Upper lobe of left lung (tissue), 6 donors: ENCODE measurements at regions not wholly inside any gene's neighbourhood (a gene's known extent, or its start where the extent isn't known, plus 50 kb on each side); places are given as distances from the start of the nearest gene placed in this dataset.
A peak's percentile ranks its signal among the peaks of the same experiment; 100 is the strongest.
"Not testable (repeated sequence)": the region's sequence is repeated elsewhere in the genome, so short reads cannot be mapped to it uniquely, and the experiment has no call there.

ENCODE experiments used
- ATAC-seq, 2 donors: fragments of 200-7000 bp; cut with Tn5 transposase; one replicate each; pipeline ENCODE4 v1.9.1; 2022; ENCODE audit warnings: mild to moderate bottlenecking in 2 of 2, moderate library complexity in 2 of 2; ENCODE audit not compliant: low FRiP score in 2 of 2
- DNase-seq, 2 donors: peaks; one replicate each; pipeline ENCODE4 v3.0.0-alpha.2; 2019 to 2020
- H3K27ac ChIP-seq, 4 donors: fragments of 200-600 bp; sonication (generic); one replicate each; pipeline ENCODE4 v1.5.1; 2016 to 2019
- H3K27me3 ChIP-seq, 4 donors: fragments of 200-600 bp; sonication (generic); one replicate each; pipeline ENCODE4 v1.5.1; 2017 to 2019
- H3K36me3 ChIP-seq, 4 donors: fragments of 200-600 bp; sonication (generic); one replicate each; pipeline ENCODE4 v1.5.1; 2016 to 2019
- H3K4me1 ChIP-seq, 4 donors: fragments of 200-600 bp; sonication (generic); one replicate each; pipeline ENCODE4 v1.5.1; 2018 to 2019
- H3K4me3 ChIP-seq, 4 donors: fragments of 200-600 bp; sonication (generic); one replicate each; pipeline ENCODE4 v1.5.1; 2017 to 2019; ENCODE audit warnings: mild to moderate bottlenecking in 2 of 4, moderate library complexity in 1 of 4
- H3K9me3 ChIP-seq, 4 donors: fragments of 200-600 bp; sonication (generic); one replicate each; pipeline ENCODE4 v1.5.1; 2018 to 2019
- EP300 ChIP-seq, 4 donors: sonication (generic); formaldehyde crosslinking; IDR thresholded peaks; one replicate each; pipeline ENCODE4 v1.5.1; 2017; ENCODE audit warnings: antibody characterized with exemption in 4 of 4, control low read depth in 2 of 4
- POLR2A ChIP-seq, 4 donors: fragments of 450-650 bp; IDR thresholded peaks; one replicate each; pipeline ENCODE4 v1.5.1; 2016 to 2017; ENCODE audit warnings: antibody characterized with exemption in 4 of 4, mild to moderate bottlenecking in 2 of 4
- POLR2AphosphoS5 ChIP-seq, 2 donors: sonication (generic); formaldehyde crosslinking; IDR thresholded peaks; one replicate each; pipeline ENCODE4 v1.5.1; 2017; ENCODE audit warnings: antibody characterized with exemption in 2 of 2
- WGBS, 2 donors: methylation state at CpG; one replicate each; pipeline ENCODE4 v1.1.5; 2017 to 2018; 5-methylcytosine and 5-hydroxymethylcytosine counted together
- TF ChIP-seq, protein P1 (sequence below), 6 experiments: fragments of 450-650 bp in 4 of 6; fragments of 200-600 bp in 2 of 6; sonication (generic) in 2 of 6; IDR thresholded peaks; one replicate each; pipeline ENCODE4 v1.5.1; 2016 to 2019; ENCODE audit warnings: antibody characterized with exemption in 6 of 6
- donor health status: DM: no; HTN: no; CAD: no; lungs with moderate emphysema.
- donor health status: DM: no; HTN: yes; CAD: no; lungs with severe emphysema.

DNA sequence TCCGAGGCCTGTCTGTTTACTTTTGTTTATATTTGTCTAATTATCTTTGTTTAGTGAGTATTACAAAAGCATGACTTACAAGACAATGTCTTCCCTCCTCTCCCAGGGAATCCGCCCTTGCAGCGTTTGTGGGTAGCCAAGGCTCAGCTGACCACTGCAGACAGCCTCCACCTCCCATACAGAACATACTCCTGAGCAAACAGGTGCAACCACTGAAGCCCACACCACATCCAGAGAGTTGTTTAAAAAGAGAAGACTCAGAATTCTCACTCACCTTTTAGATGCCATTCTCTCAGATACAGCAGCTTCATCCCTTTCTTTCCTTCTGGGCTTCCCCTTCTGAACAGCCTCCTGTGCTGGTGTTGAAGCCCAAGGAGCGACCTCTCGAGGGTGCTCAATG is 103.5 kb upstream of the TMPRSS2 start:
- Histone ChIP-seq H3K9me3 (no peaks in the 10 kb centered on the region), H3K27ac (no peak overlapping the region), H3K36me3 (no peaks in the 10 kb centered on the region), H3K4me1 (peaks cover 14 to 15% (median 14%) of the 10 kb centered on the region in 4 donors), H3K4me3 (no peak overlapping the region), H3K27me3 (no peaks in the 10 kb centered on the region)
- ATAC-seq (no peak), DNase-seq (no peak)
- 50 to 63% methylated on average over 5 of the region's 5 CpGs for WGBS, 2 donors
- TF ChIP-seq, protein P1, sequence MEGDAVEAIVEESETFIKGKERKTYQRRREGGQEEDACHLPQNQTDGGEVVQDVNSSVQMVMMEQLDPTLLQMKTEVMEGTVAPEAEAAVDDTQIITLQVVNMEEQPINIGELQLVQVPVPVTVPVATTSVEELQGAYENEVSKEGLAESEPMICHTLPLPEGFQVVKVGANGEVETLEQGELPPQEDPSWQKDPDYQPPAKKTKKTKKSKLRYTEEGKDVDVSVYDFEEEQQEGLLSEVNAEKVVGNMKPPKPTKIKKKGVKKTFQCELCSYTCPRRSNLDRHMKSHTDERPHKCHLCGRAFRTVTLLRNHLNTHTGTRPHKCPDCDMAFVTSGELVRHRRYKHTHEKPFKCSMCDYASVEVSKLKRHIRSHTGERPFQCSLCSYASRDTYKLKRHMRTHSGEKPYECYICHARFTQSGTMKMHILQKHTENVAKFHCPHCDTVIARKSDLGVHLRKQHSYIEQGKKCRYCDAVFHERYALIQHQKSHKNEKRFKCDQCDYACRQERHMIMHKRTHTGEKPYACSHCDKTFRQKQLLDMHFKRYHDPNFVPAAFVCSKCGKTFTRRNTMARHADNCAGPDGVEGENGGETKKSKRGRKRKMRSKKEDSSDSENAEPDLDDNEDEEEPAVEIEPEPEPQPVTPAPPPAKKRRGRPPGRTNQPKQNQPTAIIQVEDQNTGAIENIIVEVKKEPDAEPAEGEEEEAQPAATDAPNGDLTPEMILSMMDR (IDR thresholded peaks at IDR 0.05), result no peak
- TF ChIP-seq EP300 (IDR thresholded peaks at IDR 0.05) (no peak), POLR2AphosphoS5 (IDR thresholded peaks at IDR 0.05) (no peak), POLR2A (IDR thresholded peaks at IDR 0.05) (no peak)

DNA sequence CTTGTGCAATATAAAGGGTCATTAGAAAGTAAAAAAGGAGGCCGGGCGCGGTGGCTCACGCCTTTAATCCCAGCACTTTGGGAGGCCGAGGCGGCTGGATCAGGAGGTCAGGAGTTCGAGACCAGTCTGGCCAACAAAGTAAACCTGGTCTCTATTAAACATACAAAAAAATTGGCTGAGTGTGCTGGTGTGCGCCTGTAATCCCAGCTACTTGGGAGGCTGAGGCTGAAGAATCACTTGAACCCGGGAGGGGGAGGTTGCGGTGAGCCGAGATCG is 102.8 kb upstream of the TMPRSS2 start:
- not testable (repeated sequence) for H3K9me3 ChIP-seq, DNase-seq, ATAC-seq, H3K36me3 ChIP-seq, H3K27me3 ChIP-seq, H3K4me3 ChIP-seq
- Histone ChIP-seq H3K4me1 (peaks cover 14 to 16% (median 14%) of the 10 kb centered on the region in 4 donors), H3K27ac (peak overlapping the region in 1 of 4 donors; percentile 35)
- 82% methylated on average over 12 of the region's 12 CpGs for WGBS, 2 donors

DNA sequence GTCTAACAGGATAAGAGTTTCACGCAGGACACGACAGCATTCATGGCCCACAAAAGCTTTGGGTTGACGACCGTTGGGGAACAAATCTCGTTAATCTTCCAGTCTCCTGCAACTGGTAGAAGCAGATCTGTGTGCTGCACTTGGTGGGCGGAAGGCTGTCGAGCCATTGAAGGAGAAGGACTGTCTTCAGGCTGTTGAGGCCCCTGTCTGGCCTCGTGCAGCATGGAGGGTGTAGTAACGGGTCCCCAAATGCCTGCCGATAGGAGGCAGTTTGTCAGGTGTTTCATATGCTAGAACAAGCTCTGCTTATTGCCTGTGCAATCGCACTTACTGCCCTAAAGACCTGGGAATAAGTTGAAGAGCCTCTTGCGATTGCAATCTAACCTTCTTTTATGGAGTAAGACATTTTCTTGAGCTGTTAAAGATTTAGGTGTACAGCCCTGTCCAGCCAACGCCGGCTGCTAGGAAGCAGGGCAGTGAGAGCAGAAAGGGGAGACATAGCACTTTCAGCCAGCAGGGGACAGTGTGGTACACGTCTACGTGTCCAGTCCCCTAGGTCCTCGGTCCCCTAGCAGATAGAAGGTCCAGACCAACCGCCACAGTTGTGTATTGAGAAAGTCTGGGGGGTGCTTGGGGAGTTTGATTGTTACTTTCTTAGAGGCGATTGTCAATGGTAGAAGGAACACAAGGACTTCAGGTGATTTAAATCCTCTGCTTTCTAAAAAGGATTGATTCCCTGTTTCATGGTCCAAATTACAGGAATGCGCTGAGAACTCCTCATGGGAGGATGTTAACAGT is 102.3 kb upstream of the TMPRSS2 start:
- H3K36me3 ChIP-seq, result no peaks in the 10 kb centered on the region
- ATAC-seq (peak; percentile 34 to 47), DNase-seq (peak in 1 of 2 donors; percentile 87)
- no peak overlapping the region for H3K4me3 ChIP-seq
- 38 to 49% methylated on average over 7 to 20 of the region's 20 CpGs for WGBS, 2 donors
- peaks cover 14 to 21% (median 16%) of the 10 kb centered on the region in 4 donors for H3K4me1 ChIP-seq
- no peaks in the 10 kb centered on the region for H3K27me3 ChIP-seq
- TF ChIP-seq, protein P1 (IDR thresholded peaks at IDR 0.05), result peak; percentile 63 to 85 (median 78)
- no peak for TF ChIP-seq EP300 (IDR thresholded peaks at IDR 0.05)
- peak overlapping the region in 1 of 4 donors; percentile 35 for H3K27ac ChIP-seq
- H3K9me3 ChIP-seq, result no peaks in the 10 kb centered on the region

DNA sequence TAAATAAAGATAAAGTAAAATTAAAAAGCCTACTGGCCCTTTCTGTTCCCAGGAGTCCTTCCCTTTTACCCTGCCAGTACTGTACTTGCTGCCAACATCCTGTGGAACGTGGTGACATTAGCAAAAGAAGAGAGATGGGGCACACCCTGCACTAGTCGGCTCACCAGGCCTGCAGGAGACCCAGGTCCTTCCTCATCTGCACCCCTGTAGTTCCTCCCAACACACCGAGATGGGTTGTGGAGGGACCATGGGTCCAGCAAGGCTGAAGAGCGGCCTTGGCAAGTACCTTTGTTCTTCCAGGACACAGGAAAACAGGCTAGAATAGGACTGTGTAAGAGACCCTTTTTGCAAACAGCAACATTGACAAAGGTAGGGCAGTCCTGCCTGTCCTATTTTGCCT is 98.7 kb upstream of the TMPRSS2 start:
- Histone ChIP-seq H3K9me3 (no peaks in the 10 kb centered on the region), H3K27me3 (no peaks in the 10 kb centered on the region), H3K27ac (no peak overlapping the region), H3K36me3 (no peaks in the 10 kb centered on the region), H3K4me1 (peaks cover 1 to 15% (median 10%) of the 10 kb centered on the region in 4 donors), H3K4me3 (no peak overlapping the region)
- no peak for TF ChIP-seq EP300 (IDR thresholded peaks at IDR 0.05)
- TF ChIP-seq POLR2A (IDR thresholded peaks at IDR 0.05), result no peak
- TF ChIP-seq POLR2AphosphoS5 (IDR thresholded peaks at IDR 0.05), result no peak
- 61 to 65% methylated on average over 4 of the region's 4 CpGs for WGBS, 2 donors
- ATAC-seq (no peak), DNase-seq (no peak)

DNA sequence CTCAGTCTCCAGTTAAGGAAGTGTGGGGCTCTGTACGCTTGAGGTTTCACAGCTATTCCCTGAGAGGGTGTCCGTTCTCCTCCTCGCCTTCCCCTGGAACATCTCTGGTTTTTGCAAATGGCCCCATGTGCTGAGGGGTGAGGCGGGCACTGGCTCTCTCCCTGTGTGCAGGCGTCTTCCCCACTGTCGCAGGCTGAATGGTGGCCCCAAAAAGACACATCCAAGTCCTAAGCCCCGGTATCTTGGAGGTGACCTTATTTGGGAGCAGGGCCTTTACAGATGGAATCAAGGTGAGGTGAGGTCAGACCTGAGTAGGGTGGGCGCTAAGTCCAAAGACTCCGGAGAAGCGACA is 98.0 kb upstream of the TMPRSS2 start:
- no peak for DNase-seq

More for the DNA sequence above, 98.0 kb upstream of the TMPRSS2 start:
- H3K4me1 ChIP-seq, result peaks cover 5 to 22% (median 16%) of the 10 kb centered on the region in 4 donors
- no peak overlapping the region for H3K27ac ChIP-seq
- no peaks in the 10 kb centered on the region for H3K27me3 ChIP-seq
- WGBS, 2 donors, result 91% methylated on average over 7 to 10 of the region's 10 CpGs
- no peak overlapping the region for H3K4me3 ChIP-seq
- ATAC-seq, result no peak
- no peaks in the 10 kb centered on the region for H3K9me3 ChIP-seq
- no peak for TF ChIP-seq POLR2A (IDR thresholded peaks at IDR 0.05)
- TF ChIP-seq EP300 (IDR thresholded peaks at IDR 0.05), result no peak
- TF ChIP-seq, protein P1 (IDR thresholded peaks at IDR 0.05), result no peak
- no peak for TF ChIP-seq POLR2AphosphoS5 (IDR thresholded peaks at IDR 0.05)
- H3K36me3 ChIP-seq, result no peaks in the 10 kb centered on the region
